ENCODE measurements at regions not wholly inside any gene's neighbourhood (a gene's known extent, or its start where the extent isn't known, plus 50 kb on each side); places are given as distances from the start of the nearest gene placed in this dataset.
"Not testable (repeated sequence)": the region's sequence is repeated elsewhere in the genome, so short reads cannot be mapped to it uniquely, and the experiment has no call there.

DNA sequence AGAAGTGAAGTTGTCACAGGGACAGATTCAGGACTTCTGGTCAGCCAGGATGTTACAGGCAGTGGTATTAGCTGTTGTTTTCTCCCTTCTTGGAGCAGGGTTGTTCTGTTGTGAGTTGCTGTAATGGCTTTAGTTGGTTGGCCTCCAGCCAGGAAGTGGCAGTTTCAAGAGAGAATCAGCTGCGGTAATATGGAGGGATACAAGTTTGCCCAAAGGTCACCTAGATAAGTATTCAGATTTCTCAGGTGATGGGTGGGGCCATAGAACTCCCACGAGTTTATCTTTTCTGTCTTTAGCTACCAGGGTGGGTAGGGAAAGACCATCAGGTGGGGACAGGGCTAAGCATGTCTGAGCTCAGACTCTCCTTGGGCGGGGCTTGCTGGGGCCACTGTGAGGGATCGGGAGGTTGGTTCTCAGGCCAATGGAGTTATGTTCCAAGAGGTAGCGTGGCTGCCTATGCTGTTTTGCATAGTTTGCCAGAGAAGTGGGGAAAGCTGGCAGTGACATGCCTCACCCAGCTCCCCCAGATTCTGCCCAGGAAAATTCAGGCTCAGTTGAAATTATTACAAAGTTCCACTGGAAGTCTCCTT is 640.4 kb upstream of the CHAC2 start:
- no peak overlapping the region for H3K4me3 ChIP-seq (ENCODE audit: insufficient read depth, low read depth, low read length, poor library complexity, severe bottlenecking)
- DNase-seq: no peak
- H3K27ac ChIP-seq (ENCODE audit: insufficient read depth, low read length, poor library complexity, severe bottlenecking): no peak overlapping the region
- no peaks in the 10 kb centered on the region for H3K36me3 ChIP-seq (ENCODE audit: control insufficient read depth, insufficient read depth, low read length)
- H3K9me3 ChIP-seq (ENCODE audit: control insufficient read depth, low read length): no peaks in the 10 kb centered on the region
- no peaks in the 10 kb centered on the region for H3K27me3 ChIP-seq (replicated peaks; ENCODE audit: control insufficient read depth, insufficient read depth, low read length, poor library complexity, severe bottlenecking)
- no peaks in the 10 kb centered on the region for H3K4me1 ChIP-seq (ENCODE audit: control insufficient read depth, insufficient read depth, low read length, poor library complexity, severe bottlenecking)

GRCh38 chr2:53114991-53115390 is 652.6 kb upstream of the CHAC2 start:
- Histone ChIP-seq H3K36me3 (ENCODE audit: control insufficient read depth, insufficient read depth, low read length) (no peaks in the 10 kb centered on the region), H3K4me1 (ENCODE audit: control insufficient read depth, insufficient read depth, low read length, poor library complexity, severe bottlenecking) (no peaks in the 10 kb centered on the region), H3K27ac (ENCODE audit: insufficient read depth, low read length, poor library complexity, severe bottlenecking) (no peak overlapping the region), H3K4me3 (ENCODE audit: insufficient read depth, low read depth, low read length, poor library complexity, severe bottlenecking) (no peak overlapping the region), H3K27me3 (replicated peaks; ENCODE audit: control insufficient read depth, insufficient read depth, low read length, poor library complexity, severe bottlenecking) (no peaks in the 10 kb centered on the region), H3K9me3 (ENCODE audit: control insufficient read depth, low read length) (no peaks in the 10 kb centered on the region)
- DNase-seq: no peak

DNA sequence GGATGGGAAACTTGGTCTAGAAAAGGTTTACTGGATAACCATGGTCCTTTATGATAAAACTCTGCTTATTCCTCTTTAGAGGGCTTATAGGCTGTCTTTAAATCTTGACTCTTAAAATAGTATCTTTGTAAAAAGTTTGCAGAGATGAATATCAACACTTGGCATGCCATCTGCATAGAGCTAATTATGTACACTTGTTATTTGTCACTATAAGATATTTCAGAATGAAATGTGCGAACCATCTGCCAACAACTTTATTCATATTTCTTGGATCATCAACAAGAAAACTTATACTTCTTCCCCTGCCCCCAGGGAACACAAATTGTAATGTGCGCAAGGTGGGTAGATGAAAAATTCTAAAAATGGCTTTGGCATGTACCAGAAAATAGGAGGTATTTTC is 653.0 kb upstream of the CHAC2 start:
- Histone ChIP-seq H3K27me3 (replicated peaks; ENCODE audit: control insufficient read depth, insufficient read depth, low read length, poor library complexity, severe bottlenecking) (no peaks in the 10 kb centered on the region), H3K4me3 (ENCODE audit: insufficient read depth, low read depth, low read length, poor library complexity, severe bottlenecking) (no peak overlapping the region), H3K9me3 (ENCODE audit: control insufficient read depth, low read length) (no peaks in the 10 kb centered on the region), H3K4me1 (ENCODE audit: control insufficient read depth, insufficient read depth, low read length, poor library complexity, severe bottlenecking) (no peaks in the 10 kb centered on the region), H3K36me3 (ENCODE audit: control insufficient read depth, insufficient read depth, low read length) (no peaks in the 10 kb centered on the region), H3K27ac (ENCODE audit: insufficient read depth, low read length, poor library complexity, severe bottlenecking) (no peak overlapping the region)
- DNase-seq: no peak

DNA sequence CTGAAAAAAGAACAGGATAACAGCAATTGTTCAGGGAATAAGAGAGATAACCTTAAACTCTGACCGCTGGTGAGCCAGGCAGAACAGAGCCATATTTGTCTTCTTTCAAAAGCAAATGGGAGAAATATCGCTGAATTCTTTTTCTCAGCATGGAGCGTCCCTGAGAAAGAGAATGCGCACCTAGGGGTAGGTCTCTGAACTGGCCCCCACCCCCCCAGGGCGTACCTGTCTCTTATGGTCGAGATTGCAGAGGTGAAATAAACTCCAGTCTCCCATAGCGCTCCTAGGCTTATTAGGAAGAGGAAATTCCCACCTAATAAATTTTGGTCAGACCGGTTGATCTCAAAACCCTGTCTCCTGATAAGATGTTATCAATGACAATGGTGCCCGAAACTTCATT is 655.2 kb upstream of the CHAC2 start:
- not testable (repeated sequence) for H3K27me3 ChIP-seq (replicated peaks; ENCODE audit: control insufficient read depth, insufficient read depth, low read length, poor library complexity, severe bottlenecking); H3K4me1 ChIP-seq (ENCODE audit: control insufficient read depth, insufficient read depth, low read length, poor library complexity, severe bottlenecking); H3K9me3 ChIP-seq (ENCODE audit: control insufficient read depth, low read length); H3K4me3 ChIP-seq (ENCODE audit: insufficient read depth, low read depth, low read length, poor library complexity, severe bottlenecking); H3K27ac ChIP-seq (ENCODE audit: insufficient read depth, low read length, poor library complexity, severe bottlenecking); DNase-seq; H3K36me3 ChIP-seq (ENCODE audit: control insufficient read depth, insufficient read depth, low read length)

GRCh38 chr2:53111406-53111805 is 656.2 kb upstream of the CHAC2 start:
- H3K4me1 ChIP-seq (ENCODE audit: control insufficient read depth, insufficient read depth, low read length, poor library complexity, severe bottlenecking): no peaks in the 10 kb centered on the region
- no peak overlapping the region for H3K27ac ChIP-seq (ENCODE audit: insufficient read depth, low read length, poor library complexity, severe bottlenecking)
- no peak overlapping the region for H3K4me3 ChIP-seq (ENCODE audit: insufficient read depth, low read depth, low read length, poor library complexity, severe bottlenecking)
- no peaks in the 10 kb centered on the region for H3K9me3 ChIP-seq (ENCODE audit: control insufficient read depth, low read length)
- no peak for DNase-seq
- no peaks in the 10 kb centered on the region for H3K27me3 ChIP-seq (replicated peaks; ENCODE audit: control insufficient read depth, insufficient read depth, low read length, poor library complexity, severe bottlenecking)
- no peaks in the 10 kb centered on the region for H3K36me3 ChIP-seq (ENCODE audit: control insufficient read depth, insufficient read depth, low read length)

DNA sequence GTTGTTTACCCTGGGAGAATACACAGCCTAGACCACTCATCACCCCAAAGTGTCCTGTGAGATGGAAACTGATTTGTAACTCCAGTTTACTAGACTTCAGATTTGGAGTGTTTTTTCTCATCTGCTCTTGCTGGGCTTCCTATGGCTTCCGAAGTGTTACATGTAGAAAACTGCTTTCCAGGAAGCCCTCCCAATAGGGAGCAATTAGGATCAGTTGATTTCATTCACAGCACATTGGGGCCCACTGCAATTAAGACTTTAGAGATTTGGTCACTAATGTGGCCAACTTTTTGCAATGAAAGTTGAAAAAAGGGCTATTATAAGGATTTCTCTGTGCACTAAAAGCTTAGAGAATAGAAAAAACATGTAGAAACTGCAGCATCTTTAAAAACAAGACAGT is 656.6 kb upstream of the CHAC2 start:
- H3K4me3 ChIP-seq (ENCODE audit: insufficient read depth, low read depth, low read length, poor library complexity, severe bottlenecking): no peak overlapping the region
- DNase-seq: no peak
- no peak overlapping the region for H3K27ac ChIP-seq (ENCODE audit: insufficient read depth, low read length, poor library complexity, severe bottlenecking)
- H3K9me3 ChIP-seq (ENCODE audit: control insufficient read depth, low read length): no peaks in the 10 kb centered on the region
- no peaks in the 10 kb centered on the region for H3K27me3 ChIP-seq (replicated peaks; ENCODE audit: control insufficient read depth, insufficient read depth, low read length, poor library complexity, severe bottlenecking)
- no peaks in the 10 kb centered on the region for H3K4me1 ChIP-seq (ENCODE audit: control insufficient read depth, insufficient read depth, low read length, poor library complexity, severe bottlenecking)
- H3K36me3 ChIP-seq (ENCODE audit: control insufficient read depth, insufficient read depth, low read length): no peaks in the 10 kb centered on the region

- no peak overlapping the region for H3K4me3 ChIP-seq (ENCODE audit: insufficient read depth, low read depth, low read length, poor library complexity, severe bottlenecking)
- no peak overlapping the region for H3K27ac ChIP-seq (ENCODE audit: insufficient read depth, low read length, poor library complexity, severe bottlenecking)
- H3K4me1 ChIP-seq (ENCODE audit: control insufficient read depth, insufficient read depth, low read length, poor library complexity, severe bottlenecking): no peaks in the 10 kb centered on the region
- H3K36me3 ChIP-seq (ENCODE audit: control insufficient read depth, insufficient read depth, low read length): no peaks in the 10 kb centered on the region
- no peaks in the 10 kb centered on the region for H3K27me3 ChIP-seq (replicated peaks; ENCODE audit: control insufficient read depth, insufficient read depth, low read length, poor library complexity, severe bottlenecking)
- no peaks in the 10 kb centered on the region for H3K9me3 ChIP-seq (ENCODE audit: control insufficient read depth, low read length)
- no peak for DNase-seq
Observed at GRCh38 chr2:53108246-53108645, 659.4 kb upstream of the CHAC2 start.

DNA sequence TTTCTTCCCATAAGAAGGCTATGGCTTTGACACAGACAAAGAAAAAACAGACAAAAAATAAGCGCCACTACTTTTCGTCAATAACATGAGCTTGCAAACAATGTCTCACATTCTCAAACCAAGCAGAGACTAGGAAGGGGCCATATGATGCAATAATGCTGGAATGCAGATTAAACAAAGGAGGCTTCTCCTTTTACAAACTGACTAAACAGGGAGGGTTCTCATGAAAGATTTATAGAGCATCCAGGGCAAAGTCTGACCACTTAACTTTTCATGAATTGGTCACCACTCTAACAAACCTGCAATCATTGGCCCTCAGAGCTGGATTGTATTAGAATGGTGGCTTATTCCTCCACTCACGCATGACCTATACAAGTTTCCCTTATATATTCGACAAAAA is 663.3 kb upstream of the CHAC2 start:
- no peaks in the 10 kb centered on the region for H3K27me3 ChIP-seq (replicated peaks; ENCODE audit: control insufficient read depth, insufficient read depth, low read length, poor library complexity, severe bottlenecking)
- no peaks in the 10 kb centered on the region for H3K36me3 ChIP-seq (ENCODE audit: control insufficient read depth, insufficient read depth, low read length)
- no peaks in the 10 kb centered on the region for H3K4me1 ChIP-seq (ENCODE audit: control insufficient read depth, insufficient read depth, low read length, poor library complexity, severe bottlenecking)
- H3K9me3 ChIP-seq (ENCODE audit: control insufficient read depth, low read length): no peaks in the 10 kb centered on the region
- no peak overlapping the region for H3K4me3 ChIP-seq (ENCODE audit: insufficient read depth, low read depth, low read length, poor library complexity, severe bottlenecking)
- DNase-seq: no peak
- no peak overlapping the region for H3K27ac ChIP-seq (ENCODE audit: insufficient read depth, low read length, poor library complexity, severe bottlenecking)

DNA sequence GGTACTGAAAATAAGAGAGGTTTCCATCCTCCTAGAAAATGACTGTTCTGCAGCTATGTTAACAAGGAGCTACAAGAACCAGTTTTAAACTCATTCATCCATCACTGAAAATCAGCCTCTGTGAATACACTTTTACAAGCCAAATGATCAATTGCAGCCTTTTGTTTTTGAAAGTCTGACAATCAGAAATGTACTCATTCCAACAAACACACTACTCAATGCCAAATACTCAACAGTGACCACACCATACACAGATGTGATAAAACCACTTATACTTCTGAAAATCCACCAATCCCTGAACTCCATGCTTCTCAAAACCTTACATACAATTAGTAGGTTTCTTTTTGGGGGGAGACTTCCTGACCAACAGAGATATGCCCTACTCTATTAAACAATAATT is 663.9 kb upstream of the CHAC2 start:
- no peaks in the 10 kb centered on the region for H3K36me3 ChIP-seq (ENCODE audit: control insufficient read depth, insufficient read depth, low read length)
- H3K4me3 ChIP-seq (ENCODE audit: insufficient read depth, low read depth, low read length, poor library complexity, severe bottlenecking): no peak overlapping the region
- DNase-seq: no peak
- no peaks in the 10 kb centered on the region for H3K4me1 ChIP-seq (ENCODE audit: control insufficient read depth, insufficient read depth, low read length, poor library complexity, severe bottlenecking)
- no peaks in the 10 kb centered on the region for H3K27me3 ChIP-seq (replicated peaks; ENCODE audit: control insufficient read depth, insufficient read depth, low read length, poor library complexity, severe bottlenecking)
- H3K9me3 ChIP-seq (ENCODE audit: control insufficient read depth, low read length): no peaks in the 10 kb centered on the region
- H3K27ac ChIP-seq (ENCODE audit: insufficient read depth, low read length, poor library complexity, severe bottlenecking): no peak overlapping the region

DNA sequence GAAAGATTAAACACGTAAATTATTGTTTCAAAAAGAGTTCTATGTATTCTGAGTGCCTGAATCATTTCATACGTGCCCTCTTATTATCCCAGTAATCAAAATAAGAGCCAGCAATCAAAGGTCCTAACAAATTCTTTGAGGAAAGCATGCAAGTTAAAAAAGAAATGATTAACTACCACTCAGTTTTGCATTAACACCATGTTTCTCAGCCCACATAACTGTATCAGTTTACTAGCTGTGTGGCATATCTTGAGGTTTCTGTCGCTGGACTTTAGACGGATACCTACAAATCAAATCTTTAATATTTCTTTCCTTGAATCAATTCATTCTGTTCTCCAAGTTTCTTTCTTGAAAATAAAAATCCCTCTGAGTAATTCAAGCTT is 668.9 kb upstream of the CHAC2 start:
- no peak overlapping the region for H3K4me3 ChIP-seq (ENCODE audit: insufficient read depth, low read depth, low read length, poor library complexity, severe bottlenecking)
- no peaks in the 10 kb centered on the region for H3K4me1 ChIP-seq (ENCODE audit: control insufficient read depth, insufficient read depth, low read length, poor library complexity, severe bottlenecking)
- no peaks in the 10 kb centered on the region for H3K27me3 ChIP-seq (replicated peaks; ENCODE audit: control insufficient read depth, insufficient read depth, low read length, poor library complexity, severe bottlenecking)
- H3K9me3 ChIP-seq (ENCODE audit: control insufficient read depth, low read length): no peaks in the 10 kb centered on the region
- DNase-seq: no peak
- no peaks in the 10 kb centered on the region for H3K36me3 ChIP-seq (ENCODE audit: control insufficient read depth, insufficient read depth, low read length)
- H3K27ac ChIP-seq (ENCODE audit: insufficient read depth, low read length, poor library complexity, severe bottlenecking): no peak overlapping the region

- no peaks in the 10 kb centered on the region for H3K36me3 ChIP-seq (ENCODE audit: control insufficient read depth, insufficient read depth, low read length)
- no peak for DNase-seq
Observed at GRCh38 chr2:53096351-53096750, 671.3 kb upstream of the CHAC2 start.

More at GRCh38 chr2:53096351-53096750, 671.3 kb upstream of the CHAC2 start:
- Histone ChIP-seq H3K9me3 (ENCODE audit: control insufficient read depth, low read length) (no peaks in the 10 kb centered on the region), H3K4me3 (ENCODE audit: insufficient read depth, low read depth, low read length, poor library complexity, severe bottlenecking) (no peak overlapping the region), H3K27me3 (replicated peaks; ENCODE audit: control insufficient read depth, insufficient read depth, low read length, poor library complexity, severe bottlenecking) (no peaks in the 10 kb centered on the region), H3K27ac (ENCODE audit: insufficient read depth, low read length, poor library complexity, severe bottlenecking) (no peak overlapping the region), H3K4me1 (ENCODE audit: control insufficient read depth, insufficient read depth, low read length, poor library complexity, severe bottlenecking) (no peaks in the 10 kb centered on the region)

Data from effector memory CD4-positive, alpha-beta T cell (primary cell).